ENCODE measurements at regions not wholly inside any gene's neighbourhood (a gene's known extent, or its start where the extent isn't known, plus 50 kb on each side); places are given as distances from the start of the nearest gene placed in this dataset.

- TF ChIP-seq BHLHE40 (IDR thresholded peaks at IDR 0.05; ENCODE audit: borderline replicate concordance) (no peak), FOXK2 (IDR thresholded peaks at IDR 0.05) (no peak), TARDBP (IDR thresholded peaks at IDR 0.05) (no peak), FOXA1 (IDR thresholded peaks at IDR 0.05) (no peak)
- TF ChIP-seq, protein P1, sequence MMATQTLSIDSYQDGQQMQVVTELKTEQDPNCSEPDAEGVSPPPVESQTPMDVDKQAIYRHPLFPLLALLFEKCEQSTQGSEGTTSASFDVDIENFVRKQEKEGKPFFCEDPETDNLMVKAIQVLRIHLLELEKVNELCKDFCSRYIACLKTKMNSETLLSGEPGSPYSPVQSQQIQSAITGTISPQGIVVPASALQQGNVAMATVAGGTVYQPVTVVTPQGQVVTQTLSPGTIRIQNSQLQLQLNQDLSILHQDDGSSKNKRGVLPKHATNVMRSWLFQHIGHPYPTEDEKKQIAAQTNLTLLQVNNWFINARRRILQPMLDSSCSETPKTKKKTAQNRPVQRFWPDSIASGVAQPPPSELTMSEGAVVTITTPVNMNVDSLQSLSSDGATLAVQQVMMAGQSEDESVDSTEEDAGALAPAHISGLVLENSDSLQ (IDR thresholded peaks at IDR 0.05), result no peak
Measured at GRCh38 chr9:115498303-115498702, 380.3 kb upstream of the TNC start.

Measured in HEK293T (cell line).